NCI-H2196 treated with DMSO at 0.1 percent for 48 hours (cell line): ENCODE measurements at regions not wholly inside any gene's neighbourhood (a gene's known extent, or its start where the extent isn't known, plus 50 kb on each side); places are given as distances from the start of the nearest gene placed in this dataset.
"Not testable (repeated sequence)": the region's sequence is repeated elsewhere in the genome, so short reads cannot be mapped to it uniquely, and the experiment has no call there.

Experiments used
- DNase-seq: peaks from one replicate; lab custom pipeline; 2025; ENCODE audit not compliant: unreplicated experiment; lab: John Stamatoyannopoulos, UW

DNA sequence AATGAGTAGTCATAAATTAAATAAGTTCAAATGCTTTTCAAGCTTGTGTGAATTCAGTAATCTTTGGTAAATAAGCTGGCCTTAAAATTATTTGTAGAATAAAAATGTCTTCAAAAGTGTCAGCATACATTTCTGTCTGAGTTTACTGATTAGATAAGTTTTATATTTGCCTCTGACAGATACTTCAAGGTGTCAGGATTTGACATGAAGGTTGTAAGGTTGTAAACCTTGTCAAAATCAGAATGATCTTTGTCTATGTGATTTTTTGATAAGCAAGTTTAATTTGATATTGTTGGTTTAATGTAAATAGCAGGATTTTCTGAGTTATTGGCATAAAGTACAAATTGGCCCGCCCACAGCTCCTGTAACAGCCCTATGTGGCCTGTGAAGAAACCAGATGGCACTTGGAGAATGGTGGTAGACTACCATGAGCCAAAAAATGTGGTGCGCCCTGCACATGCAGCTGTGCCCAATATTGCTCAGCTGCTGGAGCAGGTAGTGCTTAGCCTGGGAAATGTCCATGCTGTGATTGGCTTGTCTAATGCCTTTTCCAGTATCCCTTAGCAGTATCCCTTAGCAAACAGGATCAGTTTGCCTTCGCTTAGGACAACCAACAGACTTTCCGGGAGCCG, 188.0 kb upstream of the SPHKAP start:
- no peak for DNase-seq

DNA sequence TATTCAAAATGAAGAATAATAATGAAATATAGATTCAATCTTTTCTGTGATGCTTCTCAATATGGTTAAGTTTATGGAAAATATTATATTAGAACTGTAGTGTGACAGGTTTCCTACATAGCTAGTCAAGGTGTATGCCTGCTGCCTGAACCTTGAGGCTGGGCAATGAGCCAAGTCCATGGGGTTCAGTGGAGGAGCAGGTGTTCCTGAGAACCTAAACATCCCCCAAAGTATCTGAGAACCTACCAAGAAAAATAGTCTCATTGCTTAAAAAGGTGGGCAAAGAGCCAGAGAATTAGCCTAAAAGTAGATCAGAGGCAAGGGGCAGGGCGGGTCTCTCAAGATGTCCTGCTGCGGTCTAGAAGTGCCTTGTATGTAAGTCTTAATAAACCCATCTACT, 185.9 kb upstream of the SPHKAP start:
- no peak for DNase-seq

DNA sequence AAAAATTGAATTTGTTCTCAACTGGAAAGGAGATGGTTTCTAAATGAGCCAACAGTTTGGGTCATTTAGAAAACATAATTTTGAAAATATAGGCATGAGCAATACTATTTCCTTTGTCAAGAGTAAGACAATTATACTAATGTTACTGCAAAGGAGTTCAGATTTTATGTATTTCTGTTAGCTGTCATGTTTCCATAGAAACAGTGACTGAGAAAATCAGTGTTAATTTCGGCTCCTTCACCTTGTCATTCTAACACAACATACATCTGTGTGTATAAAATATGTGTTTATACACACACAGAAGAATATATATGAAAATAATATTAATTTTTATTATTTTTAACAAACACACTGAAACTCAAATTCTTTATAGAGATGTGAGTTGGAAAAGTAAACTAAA, 178.0 kb upstream of the SPHKAP start:
- DNase-seq, result no peak

DNA sequence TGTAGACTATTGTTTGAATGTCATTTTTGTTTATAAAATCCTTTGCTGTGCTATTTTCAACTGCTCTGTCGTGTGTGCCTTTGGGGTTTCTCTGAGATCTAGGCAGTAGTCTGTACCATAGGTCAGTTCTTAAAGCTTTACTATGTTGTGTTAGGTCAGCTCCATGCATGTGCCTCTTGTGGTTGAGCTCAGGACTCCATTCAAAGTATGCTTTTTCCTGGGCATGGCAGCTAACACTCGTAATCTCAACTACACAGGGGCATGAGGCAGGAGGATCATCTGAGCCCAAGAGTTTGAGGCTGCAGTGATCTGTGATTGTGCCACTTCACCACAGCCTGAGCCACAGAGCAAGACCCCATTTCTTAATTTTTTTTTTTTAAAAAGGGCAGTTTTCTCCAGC, 174.4 kb upstream of the SPHKAP start:
- no peak for DNase-seq

GRCh38 chr2:228352980-228353379, 171.5 kb upstream of the SPHKAP start:
- not testable (repeated sequence) for DNase-seq

GRCh38 chr2:228352048-228352447, 170.6 kb upstream of the SPHKAP start:
- DNase-seq, result no peak

- no peak for DNase-seq
Measured at GRCh38 chr2:228348516-228349064, 167.1 kb upstream of the SPHKAP start.

GRCh38 chr2:228344531-228344930, 163.0 kb upstream of the SPHKAP start:
- no peak for DNase-seq

GRCh38 chr2:228339525-228339924, 158.0 kb upstream of the SPHKAP start:
- no peak for DNase-seq

- DNase-seq, result no peak
Measured at GRCh38 chr2:228334180-228334579, 152.7 kb upstream of the SPHKAP start.

DNA sequence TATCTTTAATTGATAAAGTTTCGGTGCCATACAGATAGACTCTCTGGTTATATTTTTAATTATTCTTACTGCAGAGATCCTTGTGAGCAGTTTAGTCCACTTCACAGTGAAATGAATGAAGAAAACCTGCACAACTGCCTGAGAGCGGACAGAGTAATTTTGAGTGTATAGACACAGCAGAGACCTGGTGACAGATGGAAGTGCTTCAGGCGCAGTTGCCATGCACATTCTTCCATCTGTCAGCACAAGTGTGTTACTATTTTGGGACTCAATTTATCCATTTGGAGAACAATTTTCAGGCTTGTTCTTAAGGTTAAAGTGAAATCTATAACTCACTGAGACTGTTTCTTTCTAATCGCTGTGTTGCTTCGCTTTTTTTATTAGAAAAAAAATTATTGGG, 147.8 kb upstream of the SPHKAP start:
- no peak for DNase-seq

GRCh38 chr2:228321015-228321414, 139.5 kb upstream of the SPHKAP start:
- no peak for DNase-seq

DNA sequence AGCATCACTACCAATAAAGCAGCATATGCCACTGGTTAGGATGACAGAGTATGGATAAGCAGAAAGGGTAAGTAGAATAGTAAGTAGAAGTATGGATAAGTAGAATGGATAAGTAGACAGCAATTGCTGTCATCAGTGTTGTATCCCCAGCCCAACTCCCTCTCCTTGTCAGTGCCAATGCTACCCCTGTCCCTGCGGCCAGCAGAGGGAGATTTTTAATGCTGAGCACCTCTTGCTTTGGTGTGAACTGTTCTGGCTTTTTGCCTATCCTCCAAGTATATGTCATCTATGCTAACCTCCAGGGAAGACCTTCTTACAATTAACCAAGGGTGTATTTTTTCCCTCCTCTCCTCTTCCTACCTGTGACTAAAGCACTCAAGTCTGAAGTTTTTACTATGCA, 136.7 kb upstream of the SPHKAP start:
- peak; percentile 2 for DNase-seq

- DNase-seq, result no peak
Measured at GRCh38 chr2:228312172-228312571, 130.7 kb upstream of the SPHKAP start.

GRCh38 chr2:228303960-228304359, 122.5 kb upstream of the SPHKAP start:
- no peak for DNase-seq

DNA sequence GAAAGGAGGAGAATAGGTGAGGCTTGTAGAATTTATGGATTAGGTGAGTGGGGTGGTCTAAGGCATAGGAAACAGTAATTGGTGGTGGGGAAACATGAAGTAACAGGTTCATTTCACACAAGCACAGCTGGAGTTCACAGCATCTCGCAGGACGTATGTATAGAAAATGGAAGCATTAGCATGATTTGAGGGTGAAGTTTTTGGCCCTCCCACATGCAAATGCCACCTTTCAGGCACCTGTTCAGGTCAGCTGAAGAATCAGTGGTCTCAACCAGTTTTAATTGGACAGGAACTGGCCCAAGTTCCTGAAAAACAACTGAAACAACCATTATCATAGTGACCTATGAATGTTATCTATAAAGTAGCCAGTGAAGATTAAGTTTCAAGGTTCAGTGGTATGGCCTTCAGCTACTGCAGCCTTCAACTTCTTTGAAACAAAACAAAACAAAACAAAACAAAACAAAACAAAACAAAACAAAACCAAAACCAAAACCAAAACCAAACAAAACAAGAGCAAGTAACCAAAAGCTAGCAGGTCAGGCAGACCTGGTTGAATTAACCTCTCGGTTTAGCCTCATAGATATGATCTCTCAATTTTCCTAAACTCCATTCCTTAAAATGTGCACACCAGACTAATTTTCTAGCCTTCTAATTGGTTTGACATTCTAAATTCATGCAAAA, 102.1 kb upstream of the SPHKAP start:
- DNase-seq, result no peak

- DNase-seq, result no peak
Measured at GRCh38 chr2:228282376-228282775, 100.9 kb upstream of the SPHKAP start.

GRCh38 chr2:228273159-228273558, 91.7 kb upstream of the SPHKAP start:
- no peak for DNase-seq

GRCh38 chr2:228269351-228269750, 87.9 kb upstream of the SPHKAP start:
- no peak for DNase-seq

- DNase-seq, result peak; percentile 36
Measured at GRCh38 chr2:228268756-228269155, 87.3 kb upstream of the SPHKAP start.

DNA sequence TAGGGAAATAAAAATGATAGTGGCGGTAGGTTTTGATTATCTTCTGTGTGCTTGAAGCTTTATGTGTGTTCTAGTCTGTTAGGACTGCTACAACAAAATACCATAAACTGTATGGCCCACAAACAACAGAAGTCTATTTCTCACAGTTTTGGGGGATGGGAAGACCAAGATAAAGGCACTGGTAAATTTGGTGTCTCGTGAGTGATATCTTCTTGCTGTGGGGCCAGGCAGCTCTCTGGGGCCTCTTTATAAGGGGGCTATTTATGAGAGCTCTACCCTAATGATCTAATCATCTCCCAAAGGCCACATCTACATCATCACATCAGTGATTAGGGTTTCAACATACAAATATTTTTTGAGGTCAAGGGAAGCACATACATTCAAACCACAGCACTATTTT, 86.8 kb upstream of the SPHKAP start:
- DNase-seq, result no peak

DNA sequence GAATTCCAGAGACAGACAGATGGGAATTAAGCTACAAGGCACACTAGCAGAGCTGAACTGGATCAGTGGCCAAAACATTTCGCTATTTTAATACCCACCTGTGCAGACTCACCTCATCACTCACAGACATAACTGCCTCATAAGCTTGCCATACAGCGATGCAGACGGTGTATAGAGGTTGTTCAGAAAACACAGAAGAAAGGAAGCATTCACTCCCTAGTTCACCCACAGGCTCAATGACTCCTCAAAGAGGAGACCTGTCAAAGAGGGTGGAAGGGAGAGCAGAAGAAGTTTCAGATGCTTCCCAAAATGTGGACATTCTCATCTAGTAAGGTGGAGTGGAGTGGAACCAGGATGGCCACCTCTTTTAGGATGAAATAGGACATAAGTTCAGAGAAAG, 81.7 kb upstream of the SPHKAP start:
- DNase-seq, result no peak

GRCh38 chr2:228261546-228261945, 80.1 kb upstream of the SPHKAP start:
- DNase-seq, result no peak
